NCI-H446 treated with DMSO at 0.1 percent for 48 hours (cell line): ENCODE measurements at regions not wholly inside any gene's neighbourhood (a gene's known extent, or its start where the extent isn't known, plus 50 kb on each side); places are given as distances from the start of the nearest gene placed in this dataset.

Experiments used
- DNase-seq: peaks from one replicate; lab custom pipeline; 2025; lab: John Stamatoyannopoulos, UW

GRCh38 chr9:89793124-89793495 is 188.3 kb downstream of the GADD45G start:
- DNase-seq, result no peak

GRCh38 chr9:89793551-89793950 is 188.7 kb downstream of the GADD45G start:
- no peak for DNase-seq

- no peak for DNase-seq
Observed at GRCh38 chr9:89794918-89795317, 190.1 kb downstream of the GADD45G start.

- no peak for DNase-seq
Observed at GRCh38 chr9:89795538-89796195, 190.9 kb downstream of the GADD45G start.

GRCh38 chr9:89796606-89797005 is 191.8 kb downstream of the GADD45G start:
- no peak for DNase-seq

- no peak for DNase-seq
Observed at GRCh38 chr9:89797255-89797654, 192.4 kb downstream of the GADD45G start.

GRCh38 chr9:89797937-89798455 is 193.2 kb downstream of the GADD45G start:
- no peak for DNase-seq

GRCh38 chr9:89798547-89799120 is 193.8 kb downstream of the GADD45G start:
- no peak for DNase-seq

GRCh38 chr9:89799221-89799620 is 194.4 kb downstream of the GADD45G start:
- no peak for DNase-seq

- no peak for DNase-seq
Observed at GRCh38 chr9:89799766-89800165, 195.0 kb downstream of the GADD45G start.

GRCh38 chr9:89801341-89801740 is 196.5 kb downstream of the GADD45G start:
- no peak for DNase-seq

GRCh38 chr9:89801742-89802670 is 197.2 kb downstream of the GADD45G start:
- no peak for DNase-seq

- no peak for DNase-seq
Observed at GRCh38 chr9:89802781-89803355, 198.1 kb downstream of the GADD45G start.

- DNase-seq, result no peak
Observed at GRCh38 chr9:89803403-89803802, 198.6 kb downstream of the GADD45G start.

- DNase-seq, result no peak
Observed at GRCh38 chr9:89804766-89805531, 200.1 kb downstream of the GADD45G start.

GRCh38 chr9:89805571-89806292 is 200.9 kb downstream of the GADD45G start:
- DNase-seq, result no peak

GRCh38 chr9:89806371-89807100 is 201.7 kb downstream of the GADD45G start:
- no peak for DNase-seq

GRCh38 chr9:89807101-89807395 is 202.2 kb downstream of the GADD45G start:
- no peak for DNase-seq

- no peak for DNase-seq
Observed at GRCh38 chr9:89807682-89808075, 202.9 kb downstream of the GADD45G start.

GRCh38 chr9:89808076-89808755 is 203.4 kb downstream of the GADD45G start:
- no peak for DNase-seq
